ENCODE measurements at regions not wholly inside any gene's neighbourhood (a gene's known extent, or its start where the extent isn't known, plus 50 kb on each side); places are given as distances from the start of the nearest gene placed in this dataset.

GRCh38 chr12:13724136-13724535 is 257.3 kb downstream of the GRIN2B start:
- Mint-ChIP-seq H3K4me3 (ENCODE audit: unreplicated experiment) (no peak overlapping the region), H3K9me3 (ENCODE audit: unreplicated experiment) (no peaks in the 10 kb centered on the region), H3K27me3 (ENCODE audit: unreplicated experiment) (no peaks in the 10 kb centered on the region), H3K36me3 (ENCODE audit: unreplicated experiment) (no peaks in the 10 kb centered on the region), H3K4me1 (ENCODE audit: unreplicated experiment) (no peaks in the 10 kb centered on the region), H3K27ac (ENCODE audit: unreplicated experiment) (no peak overlapping the region)
- TF ChIP-seq, protein P1, sequence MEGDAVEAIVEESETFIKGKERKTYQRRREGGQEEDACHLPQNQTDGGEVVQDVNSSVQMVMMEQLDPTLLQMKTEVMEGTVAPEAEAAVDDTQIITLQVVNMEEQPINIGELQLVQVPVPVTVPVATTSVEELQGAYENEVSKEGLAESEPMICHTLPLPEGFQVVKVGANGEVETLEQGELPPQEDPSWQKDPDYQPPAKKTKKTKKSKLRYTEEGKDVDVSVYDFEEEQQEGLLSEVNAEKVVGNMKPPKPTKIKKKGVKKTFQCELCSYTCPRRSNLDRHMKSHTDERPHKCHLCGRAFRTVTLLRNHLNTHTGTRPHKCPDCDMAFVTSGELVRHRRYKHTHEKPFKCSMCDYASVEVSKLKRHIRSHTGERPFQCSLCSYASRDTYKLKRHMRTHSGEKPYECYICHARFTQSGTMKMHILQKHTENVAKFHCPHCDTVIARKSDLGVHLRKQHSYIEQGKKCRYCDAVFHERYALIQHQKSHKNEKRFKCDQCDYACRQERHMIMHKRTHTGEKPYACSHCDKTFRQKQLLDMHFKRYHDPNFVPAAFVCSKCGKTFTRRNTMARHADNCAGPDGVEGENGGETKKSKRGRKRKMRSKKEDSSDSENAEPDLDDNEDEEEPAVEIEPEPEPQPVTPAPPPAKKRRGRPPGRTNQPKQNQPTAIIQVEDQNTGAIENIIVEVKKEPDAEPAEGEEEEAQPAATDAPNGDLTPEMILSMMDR (IDR thresholded peaks at IDR 0.05): no peak
- DNase-seq (ENCODE audit: extremely low spot score, unreplicated experiment): no peak

DNA sequence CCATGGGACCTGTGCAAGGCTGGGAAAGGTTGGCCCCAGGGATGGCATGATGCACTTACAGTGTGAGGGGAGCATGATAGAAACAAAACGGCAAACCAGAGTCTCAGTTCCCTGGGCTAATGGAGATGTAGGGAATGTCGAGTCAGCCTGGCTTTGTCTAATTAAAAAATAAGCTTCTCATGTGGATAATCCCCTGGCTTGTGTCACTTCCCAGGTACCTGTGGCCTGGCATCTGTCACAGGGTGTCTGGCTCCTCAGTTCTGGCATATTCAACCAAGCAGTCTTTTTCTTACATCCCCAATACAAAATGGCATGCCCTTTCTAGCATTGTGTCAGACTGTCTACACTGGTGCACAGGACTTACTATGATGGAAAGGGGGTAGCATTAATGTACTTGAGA is 261.4 kb downstream of the GRIN2B start:
- Mint-ChIP-seq H3K36me3 (ENCODE audit: unreplicated experiment) (no peaks in the 10 kb centered on the region), H3K27me3 (ENCODE audit: unreplicated experiment) (no peaks in the 10 kb centered on the region), H3K4me1 (ENCODE audit: unreplicated experiment) (no peaks in the 10 kb centered on the region), H3K27ac (ENCODE audit: unreplicated experiment) (no peak overlapping the region), H3K9me3 (ENCODE audit: unreplicated experiment) (no peaks in the 10 kb centered on the region), H3K4me3 (ENCODE audit: unreplicated experiment) (no peak overlapping the region)
- DNase-seq (ENCODE audit: extremely low spot score, unreplicated experiment): no peak
- TF ChIP-seq, protein P1 (IDR thresholded peaks at IDR 0.05): no peak

DNA sequence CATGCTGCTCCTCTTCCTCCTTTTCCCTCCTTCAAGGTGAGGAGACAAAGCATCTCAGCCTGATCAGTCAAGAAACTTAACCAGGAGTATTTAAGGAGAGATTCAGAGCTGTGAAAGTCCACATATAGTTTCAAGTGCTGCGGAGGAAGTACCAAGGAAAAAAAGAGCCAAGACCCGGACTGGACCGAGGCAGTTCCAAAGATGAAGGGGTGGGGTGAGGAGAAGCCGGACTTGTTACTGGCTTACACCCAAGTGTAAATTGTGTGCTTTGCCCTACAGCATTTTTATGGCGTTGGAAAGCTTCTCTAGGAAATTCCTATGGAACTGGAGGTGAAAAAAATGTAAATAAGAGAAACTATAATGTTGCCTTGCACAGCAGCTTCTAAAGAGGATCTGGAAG is 263.1 kb downstream of the GRIN2B start:
- no peak for DNase-seq (ENCODE audit: extremely low spot score, unreplicated experiment)
- no peaks in the 10 kb centered on the region for H3K9me3 Mint-ChIP-seq (ENCODE audit: unreplicated experiment)
- TF ChIP-seq, protein P1 (IDR thresholded peaks at IDR 0.05): no peak
- no peak overlapping the region for H3K4me3 Mint-ChIP-seq (ENCODE audit: unreplicated experiment)
- H3K27me3 Mint-ChIP-seq (ENCODE audit: unreplicated experiment): no peaks in the 10 kb centered on the region
- H3K4me1 Mint-ChIP-seq (ENCODE audit: unreplicated experiment): no peaks in the 10 kb centered on the region
- H3K27ac Mint-ChIP-seq (ENCODE audit: unreplicated experiment): no peak overlapping the region
- H3K36me3 Mint-ChIP-seq (ENCODE audit: unreplicated experiment): no peaks in the 10 kb centered on the region

- DNase-seq (ENCODE audit: extremely low spot score, unreplicated experiment): no peak
- H3K27ac Mint-ChIP-seq (ENCODE audit: unreplicated experiment): no peak overlapping the region
- no peaks in the 10 kb centered on the region for H3K4me1 Mint-ChIP-seq (ENCODE audit: unreplicated experiment)
- TF ChIP-seq, protein P1 (IDR thresholded peaks at IDR 0.05): no peak
- no peak overlapping the region for H3K4me3 Mint-ChIP-seq (ENCODE audit: unreplicated experiment)
- H3K9me3 Mint-ChIP-seq (ENCODE audit: unreplicated experiment): no peaks in the 10 kb centered on the region
- no peaks in the 10 kb centered on the region for H3K36me3 Mint-ChIP-seq (ENCODE audit: unreplicated experiment)
- no peaks in the 10 kb centered on the region for H3K27me3 Mint-ChIP-seq (ENCODE audit: unreplicated experiment)
Measured at GRCh38 chr12:13716119-13716518, 265.3 kb downstream of the GRIN2B start.

DNA sequence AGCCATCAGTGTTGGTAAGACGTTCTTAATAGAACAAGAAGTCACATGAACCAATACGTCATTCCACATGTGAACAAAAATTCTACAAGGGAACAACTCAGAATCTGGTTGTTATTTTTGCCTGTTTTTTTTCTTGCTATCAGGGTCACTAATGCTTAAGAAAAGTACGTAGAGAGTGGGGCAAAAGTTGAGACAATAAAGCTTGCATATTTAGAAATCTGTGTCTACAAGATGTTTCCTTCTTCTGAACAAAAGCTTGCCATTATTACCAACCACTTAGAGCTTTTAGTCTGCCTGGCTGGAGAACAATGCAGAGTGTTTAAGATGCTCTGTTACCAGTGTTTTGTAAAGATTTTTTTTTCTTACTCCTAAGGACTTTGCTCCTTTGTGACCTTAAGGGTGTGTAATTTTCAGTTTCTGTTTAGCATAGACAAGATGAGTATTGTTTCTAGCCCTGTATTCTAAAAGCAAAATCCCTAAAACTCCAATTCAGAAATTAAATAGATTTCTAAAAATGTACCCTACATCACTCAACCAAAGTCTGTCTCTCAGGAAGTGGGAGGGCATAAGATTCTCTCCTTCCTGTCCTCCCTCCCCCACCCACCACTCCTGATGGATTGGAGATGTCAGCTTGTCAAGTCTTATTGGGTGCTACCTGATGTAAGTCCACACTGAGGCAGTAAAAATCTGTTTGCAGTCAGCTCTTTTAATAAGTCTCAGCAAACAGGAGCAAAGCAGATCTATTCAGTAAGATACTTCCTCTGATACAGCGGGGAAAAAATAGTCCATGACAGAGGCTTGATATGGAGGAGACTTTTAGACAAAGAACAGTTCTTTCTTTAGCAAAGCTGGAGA is 267.6 kb downstream of the GRIN2B start:
- no peak for DNase-seq (ENCODE audit: extremely low spot score, unreplicated experiment)
- TF ChIP-seq, protein P1 (IDR thresholded peaks at IDR 0.05): no peak
- Mint-ChIP-seq H3K27me3 (ENCODE audit: unreplicated experiment) (no peaks in the 10 kb centered on the region), H3K36me3 (ENCODE audit: unreplicated experiment) (no peaks in the 10 kb centered on the region), H3K4me1 (ENCODE audit: unreplicated experiment) (no peaks in the 10 kb centered on the region), H3K27ac (ENCODE audit: unreplicated experiment) (no peak overlapping the region), H3K4me3 (ENCODE audit: unreplicated experiment) (no peak overlapping the region), H3K9me3 (ENCODE audit: unreplicated experiment) (no peaks in the 10 kb centered on the region)

Measured in osteocyte (in vitro differentiated cells).